Skeletal muscle tissue (tissue), 3 donors: ENCODE measurements at regions not wholly inside any gene's neighbourhood (a gene's known extent, or its start where the extent isn't known, plus 50 kb on each side); places are given as distances from the start of the nearest gene placed in this dataset.
"Not testable (repeated sequence)": the region's sequence is repeated elsewhere in the genome, so short reads cannot be mapped to it uniquely, and the experiment has no call there.

Experiments
- H3K27ac ChIP-seq: one replicate; pipeline ENCODE4 v1.7.0; 2013; ENCODE audit warnings: mild to moderate bottlenecking, low read depth, low read length, inconsistent platforms
- H3K27me3 ChIP-seq, 3 donors: one replicate each; pipeline ENCODE4 v1.7.0; 2013; ENCODE audit warnings: low read length in 3 of 3; ENCODE audit not compliant: control insufficient read depth in 3 of 3, insufficient read depth in 3 of 3
- H3K36me3 ChIP-seq, 3 donors: one replicate each; pipeline ENCODE4 v1.7.0; 2013; ENCODE audit warnings: low read length in 3 of 3; ENCODE audit not compliant: control insufficient read depth in 3 of 3, insufficient read depth in 3 of 3
- H3K4me1 ChIP-seq, 3 donors: one replicate each; pipeline ENCODE4 v1.7.0; 2013; ENCODE audit warnings: low read length in 3 of 3, mild to moderate bottlenecking in 3 of 3; ENCODE audit not compliant: control insufficient read depth in 3 of 3, insufficient read depth in 3 of 3
- H3K4me3 ChIP-seq, 3 donors: one replicate each; pipeline ENCODE4 v1.7.0; 2013; ENCODE audit warnings: low read length in 3 of 3
- H3K9ac ChIP-seq, 3 donors: one replicate each; pipeline ENCODE4 v1.7.0; 2013; ENCODE audit warnings: low read length in 3 of 3, mild to moderate bottlenecking in 3 of 3, moderate library complexity in 2 of 3, low read depth in 1 of 3
- H3K9me3 ChIP-seq, 3 donors: one replicate each; pipeline ENCODE4 v1.7.0; 2013; ENCODE audit warnings: low read length in 3 of 3; ENCODE audit not compliant: control insufficient read depth in 3 of 3
- donor health status: Osteomylitis.

- Histone ChIP-seq H3K36me3 (no peaks in the 10 kb centered on the region), H3K4me3 (no peak overlapping the region), H3K9me3 (no peaks in the 10 kb centered on the region), H3K27ac (no peak overlapping the region), H3K9ac (no peak overlapping the region), H3K4me1 (peaks cover 0 to 2% (median 0%) of the 10 kb centered on the region in 3 donors), H3K27me3 (peaks cover 0 to 4% (median 2%) of the 10 kb centered on the region in 3 donors)
Observed at GRCh38 chr2:239734436-239735005, 290.6 kb downstream of the NDUFA10 start.

- no peaks in the 10 kb centered on the region for H3K36me3 ChIP-seq
- H3K9me3 ChIP-seq = no peaks in the 10 kb centered on the region
- H3K27ac ChIP-seq = no peak overlapping the region
- H3K27me3 ChIP-seq = peaks cover 0 to 4% (median 0%) of the 10 kb centered on the region in 3 donors
- no peak overlapping the region for H3K9ac ChIP-seq
- peaks cover 7 to 11% (median 11%) of the 10 kb centered on the region in 3 donors for H3K4me1 ChIP-seq
- no peak overlapping the region for H3K4me3 ChIP-seq
Observed at GRCh38 chr2:239732666-239733010, 292.5 kb downstream of the NDUFA10 start.

- H3K9ac ChIP-seq = no peak overlapping the region
- no peak overlapping the region for H3K4me3 ChIP-seq
- peaks cover 7 to 14% (median 14%) of the 10 kb centered on the region in 3 donors for H3K4me1 ChIP-seq
- no peak overlapping the region for H3K27ac ChIP-seq
- no peaks in the 10 kb centered on the region for H3K36me3 ChIP-seq
- H3K27me3 ChIP-seq = peaks cover 0 to 4% (median 0%) of the 10 kb centered on the region in 3 donors
- H3K9me3 ChIP-seq = no peaks in the 10 kb centered on the region
Observed at GRCh38 chr2:239731998-239732665, 293.0 kb downstream of the NDUFA10 start.

GRCh38 chr2:239731422-239731821 is 293.7 kb downstream of the NDUFA10 start:
- Histone ChIP-seq H3K4me1 (peaks cover 7 to 15% (median 14%) of the 10 kb centered on the region in 3 donors), H3K36me3 (no peaks in the 10 kb centered on the region), H3K9me3 (no peaks in the 10 kb centered on the region), H3K27me3 (peaks cover 0 to 4% (median 0%) of the 10 kb centered on the region in 3 donors), H3K27ac (no peak overlapping the region), H3K4me3 (no peak overlapping the region), H3K9ac (no peak overlapping the region)

GRCh38 chr2:239730897-239731296 is 294.2 kb downstream of the NDUFA10 start:
- Histone ChIP-seq H3K27ac (no peak overlapping the region), H3K4me1 (peaks cover 7 to 15% (median 14%) of the 10 kb centered on the region in 3 donors), H3K4me3 (no peak overlapping the region), H3K9ac (no peak overlapping the region), H3K27me3 (peaks cover 0 to 4% (median 0%) of the 10 kb centered on the region in 3 donors), H3K36me3 (no peaks in the 10 kb centered on the region), H3K9me3 (no peaks in the 10 kb centered on the region)

- not testable (repeated sequence) for H3K36me3 ChIP-seq, H3K9ac ChIP-seq, H3K9me3 ChIP-seq, H3K4me3 ChIP-seq, H3K27ac ChIP-seq, H3K27me3 ChIP-seq
- peaks cover 7 to 15% (median 14%) of the 10 kb centered on the region in 3 donors for H3K4me1 ChIP-seq
Observed at GRCh38 chr2:239730567-239730882, 294.6 kb downstream of the NDUFA10 start.

GRCh38 chr2:239729681-239730566 is 295.2 kb downstream of the NDUFA10 start:
- Histone ChIP-seq H3K9ac (peak overlapping the region in 1 of 3 donors; percentile 40), H3K27ac (no peak overlapping the region), H3K36me3 (no peaks in the 10 kb centered on the region), H3K4me1 (peaks cover 7 to 14% (median 13%) of the 10 kb centered on the region in 3 donors), H3K4me3 (no peak overlapping the region), H3K9me3 (no peaks in the 10 kb centered on the region), H3K27me3 (peaks cover 0 to 7% (median 0%) of the 10 kb centered on the region in 3 donors)

- Histone ChIP-seq H3K4me1 (peaks cover 11 to 15% (median 13%) of the 10 kb centered on the region in 3 donors), H3K27ac (no peak overlapping the region), H3K27me3 (peaks cover 0 to 7% (median 0%) of the 10 kb centered on the region in 3 donors), H3K9me3 (no peaks in the 10 kb centered on the region), H3K36me3 (no peaks in the 10 kb centered on the region), H3K9ac (no peak overlapping the region), H3K4me3 (no peak overlapping the region)
Observed at GRCh38 chr2:239729151-239729550, 296.0 kb downstream of the NDUFA10 start.

GRCh38 chr2:239728751-239729150 is 296.4 kb downstream of the NDUFA10 start:
- peaks cover 0 to 7% (median 0%) of the 10 kb centered on the region in 3 donors for H3K27me3 ChIP-seq
- peaks cover 12 to 19% (median 13%) of the 10 kb centered on the region in 3 donors for H3K4me1 ChIP-seq
- no peak overlapping the region for H3K4me3 ChIP-seq
- H3K27ac ChIP-seq = no peak overlapping the region
- no peaks in the 10 kb centered on the region for H3K9me3 ChIP-seq
- no peaks in the 10 kb centered on the region for H3K36me3 ChIP-seq
- H3K9ac ChIP-seq = peak overlapping the region in 1 of 3 donors; percentile 57
